ENCODE measurements at regions not wholly inside any gene's neighbourhood (a gene's known extent, or its start where the extent isn't known, plus 50 kb on each side); places are given as distances from the start of the nearest gene placed in this dataset.

GRCh38 chr4:165631208-165631894 lies 241.7 kb upstream of the TLL1 start:
- CTCF ChIA-PET = no interaction called here

More at GRCh38 chr4:165631208-165631894, 241.7 kb upstream of the TLL1 start:
- H3K9me3 ChIP-seq (replicated peaks; ENCODE audit: control insufficient read depth, insufficient read depth, low read length) = no peaks in the 10 kb centered on the region
- H2AFZ ChIP-seq (ENCODE audit: low read depth, low read length) = no peak overlapping the region
- no peaks in the 10 kb centered on the region for H3K79me2 ChIP-seq (ENCODE audit: control insufficient read depth, insufficient read depth, low read length)
- H3K4me3 ChIP-seq (replicated peaks in 1 of 3; ENCODE audit: insufficient read depth in 1 of 3, low read depth in 1 of 3, low read length in 3 of 3) = no peak overlapping the region
- no peaks in the 10 kb centered on the region for H4K20me1 ChIP-seq (replicated peaks; ENCODE audit: control insufficient read depth, extremely low read depth, insufficient read depth, low read length)
- POLR2A ChIA-PET = no interaction called here
- TF ChIP-seq POLR2AphosphoS5 (IDR thresholded peaks at IDR 0.05; ENCODE audit: insufficient read depth, low read depth, low read length) (no peak), EZH2 (IDR thresholded peaks at IDR 0.05; ENCODE audit: borderline replicate concordance, low read depth, low read length, severe bottlenecking) (no peak), POLR2A (IDR thresholded peaks at IDR 0.05; ENCODE audit: low read depth, low read length) (no peak), GATA2 (IDR thresholded peaks at IDR 0.05; ENCODE audit: insufficient read depth, insufficient read length, low read depth, low read length) (no peak), MYC (IDR thresholded peaks at IDR 0.05; ENCODE audit: low read depth, low read length) (no peak), JUN (IDR thresholded peaks at IDR 0.05; ENCODE audit: borderline replicate concordance, insufficient read depth, insufficient read length, low read depth) (no peak), CTCF (IDR thresholded peaks at IDR 0.05; ENCODE audit: extremely low read depth in 1 of 2, insufficient read depth in 1 of 2, low read depth in 1 of 2, low read length in 2 of 2) (no peak), FOS (IDR thresholded peaks at IDR 0.05; ENCODE audit: borderline replicate concordance, insufficient read depth, low read length) (no peak)
- TF ChIP-seq, protein P1, sequence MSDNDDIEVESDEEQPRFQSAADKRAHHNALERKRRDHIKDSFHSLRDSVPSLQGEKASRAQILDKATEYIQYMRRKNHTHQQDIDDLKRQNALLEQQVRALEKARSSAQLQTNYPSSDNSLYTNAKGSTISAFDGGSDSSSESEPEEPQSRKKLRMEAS (IDR thresholded peaks at IDR 0.05; ENCODE audit: insufficient read depth, insufficient read length) = no peak
- dilution Hi-C loops (cut with MboI; ENCODE audit: extremely low pct_ligation_motif_present, low sequenced_read_pairs) = no loop called here
- peaks cover 4% of the 10 kb centered on the region for H3K4me1 ChIP-seq (ENCODE audit: control insufficient read depth, extremely low read depth, insufficient read depth, low read length)
- H3K4me2 ChIP-seq (ENCODE audit: insufficient read depth, low read length) = no peak overlapping the region
- intact Hi-C loops (cut with micrococcal nuclease) = no loop called here
- H3K36me3 ChIP-seq (ENCODE audit: control insufficient read depth in 2 of 2, extremely low read depth in 1 of 2, insufficient read depth in 2 of 2, low read length in 2 of 2) = no peaks in the 10 kb centered on the region
- no TSS peak for BruUV-seq (replicated peaks)
- FAIRE-seq (no peak), DNase-seq (ENCODE audit: low read depth, low spot score) (no peak)
- H3K27me3 ChIP-seq (ENCODE audit: control insufficient read depth in 2 of 2, insufficient read depth in 2 of 2, low read length in 2 of 2) = no peaks in the 10 kb centered on the region
- H3K27ac ChIP-seq (ENCODE audit: insufficient read depth, low read depth, low read length) = no peak overlapping the region
- no peak overlapping the region for H3K9ac ChIP-seq (replicated peaks; ENCODE audit: extremely low read depth, insufficient read depth, low read length)
- H3K9me1 ChIP-seq (replicated peaks; ENCODE audit: control insufficient read depth, extremely low read depth, insufficient read depth, low read length) = no peaks in the 10 kb centered on the region
